Adrenal gland (tissue), 5 donors: ENCODE measurements at regions not wholly inside any gene's neighbourhood (a gene's known extent, or its start where the extent isn't known, plus 50 kb on each side); places are given as distances from the start of the nearest gene placed in this dataset.

Source experiments
- POLR2A ChIP-seq, 2 donors: fragments of 450-650 bp; IDR thresholded peaks; one replicate each; pipeline ENCODE4 v1.6.1; 2017; ENCODE audit warnings: antibody characterized with exemption in 2 of 2, mild to moderate bottlenecking in 2 of 2, moderate library complexity in 1 of 2
- TF ChIP-seq, protein P1 (sequence below), 6 experiments: fragments of 450-650 bp in 4 of 6; fragments of 200-600 bp in 2 of 6; sonication (generic) in 1 of 6; IDR thresholded peaks; 1 replicate in 5 of 6; 2 replicates in 1 of 6; pipeline versions ENCODE4 v1.5.1 to v1.8.0; 2016 to 2021; ENCODE audit warnings: antibody characterized with exemption in 6 of 6, mild to moderate bottlenecking in 2 of 6, moderate library complexity in 1 of 6
- donor health status: DM: no; HTN: no; CAD: no.

- TF ChIP-seq POLR2A (IDR thresholded peaks at IDR 0.05) = no peak
- TF ChIP-seq, protein P1, sequence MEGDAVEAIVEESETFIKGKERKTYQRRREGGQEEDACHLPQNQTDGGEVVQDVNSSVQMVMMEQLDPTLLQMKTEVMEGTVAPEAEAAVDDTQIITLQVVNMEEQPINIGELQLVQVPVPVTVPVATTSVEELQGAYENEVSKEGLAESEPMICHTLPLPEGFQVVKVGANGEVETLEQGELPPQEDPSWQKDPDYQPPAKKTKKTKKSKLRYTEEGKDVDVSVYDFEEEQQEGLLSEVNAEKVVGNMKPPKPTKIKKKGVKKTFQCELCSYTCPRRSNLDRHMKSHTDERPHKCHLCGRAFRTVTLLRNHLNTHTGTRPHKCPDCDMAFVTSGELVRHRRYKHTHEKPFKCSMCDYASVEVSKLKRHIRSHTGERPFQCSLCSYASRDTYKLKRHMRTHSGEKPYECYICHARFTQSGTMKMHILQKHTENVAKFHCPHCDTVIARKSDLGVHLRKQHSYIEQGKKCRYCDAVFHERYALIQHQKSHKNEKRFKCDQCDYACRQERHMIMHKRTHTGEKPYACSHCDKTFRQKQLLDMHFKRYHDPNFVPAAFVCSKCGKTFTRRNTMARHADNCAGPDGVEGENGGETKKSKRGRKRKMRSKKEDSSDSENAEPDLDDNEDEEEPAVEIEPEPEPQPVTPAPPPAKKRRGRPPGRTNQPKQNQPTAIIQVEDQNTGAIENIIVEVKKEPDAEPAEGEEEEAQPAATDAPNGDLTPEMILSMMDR (IDR thresholded peaks at IDR 0.05) = no peak
These were observed 222.0 kb upstream of the ADAMTS3 start for GRCh38 chr4:72791054-72791453.
